Activated CD4-positive, alpha-beta T cell treated with anti-CD3 and anti-CD28 coated beads, Interleukin-2, Interleukin-4, amounts not matched to agents 100 ng/mL and 50 ng/mL, durations not matched to agents 16 hours and 8 hours (primary cell): ENCODE measurements at regions not wholly inside any gene's neighbourhood (a gene's known extent, or its start where the extent isn't known, plus 50 kb on each side); places are given as distances from the start of the nearest gene placed in this dataset.

ENCODE experiments used
- DNase-seq: peaks from one replicate; pipeline ENCODE4 v3.0.0-alpha.2; 2020; ENCODE audit warnings: low spot score

DNA sequence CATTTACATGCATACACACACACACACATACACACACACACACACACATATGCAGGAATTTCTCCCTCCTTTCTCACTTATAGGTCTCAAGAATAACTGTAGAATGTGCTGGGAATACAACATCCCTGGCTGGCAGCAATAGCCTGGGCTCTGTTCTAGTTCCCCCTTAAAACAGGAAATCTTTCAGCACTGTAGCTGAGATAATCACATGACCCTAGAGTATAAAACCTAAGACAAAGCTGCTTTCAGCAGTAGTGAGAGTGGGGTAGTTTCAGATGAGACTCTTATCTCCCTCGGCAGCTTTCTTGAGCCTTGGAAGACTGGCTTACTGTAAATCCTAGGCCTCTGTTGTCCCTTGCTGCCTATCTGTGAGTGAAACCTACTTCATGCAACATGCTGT is 137.4 kb upstream of the AKR1E2 start:
- no peak for DNase-seq

- DNase-seq: no peak
Observed at GRCh38 chr10:4688168-4688567, 137.8 kb upstream of the AKR1E2 start.

GRCh38 chr10:4687397-4687796 is 138.6 kb upstream of the AKR1E2 start:
- no peak for DNase-seq

DNA sequence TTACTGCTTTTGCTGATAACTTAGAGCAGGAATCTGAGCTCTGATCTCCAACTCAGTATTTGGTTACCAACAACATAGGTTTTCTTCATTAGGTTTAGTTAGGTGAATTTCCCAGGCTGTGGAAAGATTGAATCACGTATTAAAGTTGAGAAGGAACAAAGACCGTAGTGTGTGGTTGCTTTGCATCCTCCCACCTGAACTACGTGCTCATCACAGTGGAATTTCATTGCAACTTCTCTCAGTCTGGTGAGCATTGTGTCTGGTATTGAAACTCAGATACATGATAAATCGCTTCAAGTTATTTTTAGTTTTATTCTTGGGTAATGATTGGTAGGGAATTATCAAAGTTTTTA is 139.4 kb upstream of the AKR1E2 start:
- no peak for DNase-seq

DNA sequence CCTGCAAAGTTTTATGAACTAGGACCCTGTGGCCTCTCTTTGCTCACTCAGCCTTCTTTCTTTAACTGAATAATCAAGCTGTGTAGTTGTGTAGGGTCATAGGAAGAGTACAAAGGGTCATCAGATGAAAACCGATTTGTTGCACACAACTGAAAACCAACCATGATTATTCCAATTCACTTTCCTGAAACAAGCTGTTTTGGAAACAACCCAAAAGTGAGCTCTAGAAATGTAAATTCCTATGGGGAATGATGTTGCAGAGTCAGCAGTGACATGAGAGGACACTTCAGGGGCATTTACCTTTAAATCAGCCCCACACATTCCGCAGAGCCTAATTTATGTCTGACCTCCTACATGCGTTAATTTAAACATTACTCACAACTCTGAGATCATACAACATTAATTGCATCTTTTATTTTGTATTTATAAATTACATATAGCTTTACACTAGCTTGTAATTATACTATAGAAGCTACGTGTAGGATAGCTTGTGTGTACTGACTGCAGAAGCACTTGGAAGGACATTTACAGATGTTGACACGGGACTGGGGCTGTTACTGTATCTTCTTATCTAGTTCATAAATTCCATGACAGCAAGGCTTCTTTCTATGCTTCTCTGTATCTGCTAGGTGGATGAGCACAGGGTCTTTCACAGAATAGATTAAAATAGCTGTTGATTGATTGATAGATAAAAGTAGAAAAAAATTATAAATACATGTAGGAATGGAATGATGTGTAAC is 139.9 kb upstream of the AKR1E2 start:
- no peak for DNase-seq

DNA sequence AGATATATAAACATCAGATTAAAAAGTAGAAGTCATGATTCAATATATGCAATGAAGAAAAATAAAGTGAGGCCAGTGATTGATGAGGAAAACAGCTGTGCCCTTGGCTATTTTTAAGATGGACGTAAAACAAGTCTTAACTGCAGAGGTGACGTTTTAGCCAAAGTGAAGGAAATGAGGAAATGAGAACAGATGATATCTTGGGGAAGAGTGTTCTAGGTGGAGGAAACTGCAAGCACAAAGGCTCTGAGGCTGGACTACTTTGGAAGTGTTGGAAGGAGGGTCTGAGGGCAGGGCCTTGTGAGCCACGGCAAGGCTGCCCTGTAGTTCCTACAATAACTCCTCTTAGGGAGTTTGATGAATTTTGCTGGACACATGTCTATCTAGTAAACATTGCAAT is 140.5 kb upstream of the AKR1E2 start:
- DNase-seq: no peak

DNA sequence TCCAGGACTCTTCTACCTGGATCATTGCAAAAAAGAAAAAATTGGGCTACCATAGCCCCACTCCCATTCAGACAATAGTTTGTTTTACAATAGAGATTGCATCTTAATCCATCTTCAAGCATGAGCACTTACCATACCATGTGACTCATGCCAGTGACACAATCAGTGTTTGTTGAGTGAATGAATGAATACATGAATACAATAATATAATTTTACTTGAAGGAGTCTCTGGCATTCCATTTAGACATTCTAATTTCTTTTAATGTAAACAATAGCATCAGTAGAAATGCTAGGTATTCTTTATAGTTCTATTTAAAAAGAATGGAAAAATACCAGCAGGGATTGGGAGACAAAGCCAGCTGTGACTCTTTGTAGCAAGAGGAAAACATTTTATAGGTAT is 141.6 kb upstream of the AKR1E2 start:
- DNase-seq: no peak

GRCh38 chr10:4683838-4684237 is 142.2 kb upstream of the AKR1E2 start:
- DNase-seq: no peak

GRCh38 chr10:4683137-4683536 is 142.9 kb upstream of the AKR1E2 start:
- no peak for DNase-seq

GRCh38 chr10:4678951-4679671 is 146.9 kb upstream of the AKR1E2 start:
- DNase-seq: no peak

DNA sequence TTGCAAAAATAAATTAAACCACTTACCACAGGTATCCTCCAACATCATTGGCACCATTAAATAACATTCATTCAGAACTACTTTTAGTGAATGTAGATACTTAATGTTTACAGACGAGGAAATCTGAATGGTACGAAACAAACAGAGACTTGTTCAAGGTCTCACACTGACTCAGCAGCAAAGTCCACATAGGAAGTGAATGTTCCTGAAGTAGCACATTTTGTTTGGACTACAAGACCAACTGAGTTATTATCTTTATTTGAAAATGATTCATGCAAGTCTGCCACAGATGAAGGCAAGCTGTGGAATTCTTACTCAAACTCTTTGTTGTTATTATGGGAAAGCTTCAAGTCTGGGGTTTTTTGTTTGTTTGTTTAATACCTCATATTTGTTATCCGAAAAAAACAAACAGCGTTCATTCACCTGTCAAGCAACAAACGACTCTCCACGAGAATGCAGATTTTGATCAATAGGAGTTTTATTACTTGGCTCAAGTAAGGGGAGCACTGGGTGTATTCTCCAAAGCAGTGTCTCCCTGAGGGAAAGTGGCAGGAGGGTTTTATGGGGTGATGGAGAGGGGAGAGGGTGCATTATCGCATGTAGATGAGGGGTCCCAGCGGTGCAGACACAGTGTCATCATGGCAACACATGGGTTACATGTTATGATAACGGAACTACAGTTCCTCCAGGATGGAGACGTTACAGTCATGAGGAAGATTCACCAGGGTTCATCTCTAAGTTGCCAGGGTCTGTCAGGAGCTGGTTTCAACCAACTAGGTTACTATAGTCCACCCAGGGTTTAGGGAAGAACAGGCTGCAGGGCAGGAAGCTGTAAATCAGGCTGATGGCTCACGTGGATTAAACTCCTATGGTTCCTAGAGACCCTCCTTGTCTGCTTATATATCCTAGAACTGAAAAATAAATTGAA is 147.7 kb upstream of the AKR1E2 start:
- no peak for DNase-seq

DNA sequence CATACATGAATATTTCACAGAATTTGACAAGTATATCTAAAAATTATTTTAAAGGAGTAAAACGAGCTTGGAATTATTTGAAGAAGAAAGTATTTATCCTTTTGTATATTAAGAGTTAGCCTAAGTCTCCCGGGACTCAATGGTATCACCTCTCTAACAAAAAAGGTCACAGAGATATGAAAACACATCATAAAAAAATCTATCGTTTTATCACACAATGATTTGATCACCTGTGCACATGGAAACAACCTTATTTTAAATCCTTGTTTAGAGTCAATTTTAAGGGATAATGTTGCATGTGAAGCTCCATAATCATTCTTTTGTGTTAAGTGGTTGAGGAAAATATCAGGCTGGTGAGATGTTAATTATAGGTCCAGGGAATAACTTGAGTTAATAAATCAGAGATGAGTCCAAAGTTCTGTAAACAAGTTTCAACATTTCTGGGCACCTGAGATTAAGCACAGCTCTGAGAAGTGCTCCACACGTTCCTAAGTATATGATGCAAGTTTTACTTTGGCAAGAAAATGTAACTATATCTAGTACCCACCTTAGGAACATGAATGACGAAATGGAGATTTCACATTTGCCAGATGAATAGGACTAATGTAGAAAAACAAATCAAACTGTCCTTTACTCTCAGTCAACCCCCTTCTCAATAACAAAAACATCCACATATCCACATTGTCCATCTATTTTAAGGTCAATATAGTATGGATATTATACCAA is 148.5 kb upstream of the AKR1E2 start:
- no peak for DNase-seq

- DNase-seq: no peak
Observed at GRCh38 chr10:4676566-4676965, 149.4 kb upstream of the AKR1E2 start.

GRCh38 chr10:4675808-4676207 is 150.2 kb upstream of the AKR1E2 start:
- DNase-seq: no peak

DNA sequence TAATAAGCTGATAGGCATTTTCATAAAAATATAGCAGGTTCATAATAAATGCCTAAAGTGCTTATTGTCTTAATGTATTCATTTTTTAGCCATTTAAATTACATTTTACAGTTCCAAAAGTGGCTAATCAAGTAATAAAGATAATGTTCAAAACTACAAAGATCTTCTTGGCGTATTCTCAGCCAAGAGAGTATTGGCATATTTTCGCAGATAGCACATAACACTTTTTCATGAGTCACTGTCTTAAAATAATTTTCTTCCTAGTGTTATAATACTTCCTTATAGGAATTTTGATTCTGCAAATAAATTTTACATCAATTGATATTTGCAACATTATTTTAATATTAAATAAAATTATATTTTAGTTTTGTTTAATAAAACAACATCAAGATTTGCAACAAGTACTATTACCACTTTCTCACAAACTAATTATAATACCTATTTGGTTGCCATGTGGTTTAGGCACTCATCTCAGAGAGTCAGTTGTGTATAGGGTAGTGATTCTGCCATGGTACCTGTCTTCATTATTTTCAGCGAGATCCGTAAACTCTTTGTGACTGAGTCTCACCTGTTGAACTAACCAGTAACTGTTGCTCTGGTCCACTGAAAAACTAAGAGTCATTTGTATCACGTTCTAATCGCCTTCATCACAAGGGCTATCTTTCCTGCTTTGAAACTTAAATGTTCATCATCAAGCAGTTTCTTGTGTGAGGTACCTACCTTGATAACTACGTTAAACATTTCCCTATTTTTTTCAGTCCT is 152.5 kb upstream of the AKR1E2 start:
- no peak for DNase-seq

GRCh38 chr10:4672201-4672600 is 153.8 kb upstream of the AKR1E2 start:
- no peak for DNase-seq

GRCh38 chr10:4671451-4672145 is 154.4 kb upstream of the AKR1E2 start:
- DNase-seq: no peak

- no peak for DNase-seq
Observed at GRCh38 chr10:4670737-4671136, 155.3 kb upstream of the AKR1E2 start.

DNA sequence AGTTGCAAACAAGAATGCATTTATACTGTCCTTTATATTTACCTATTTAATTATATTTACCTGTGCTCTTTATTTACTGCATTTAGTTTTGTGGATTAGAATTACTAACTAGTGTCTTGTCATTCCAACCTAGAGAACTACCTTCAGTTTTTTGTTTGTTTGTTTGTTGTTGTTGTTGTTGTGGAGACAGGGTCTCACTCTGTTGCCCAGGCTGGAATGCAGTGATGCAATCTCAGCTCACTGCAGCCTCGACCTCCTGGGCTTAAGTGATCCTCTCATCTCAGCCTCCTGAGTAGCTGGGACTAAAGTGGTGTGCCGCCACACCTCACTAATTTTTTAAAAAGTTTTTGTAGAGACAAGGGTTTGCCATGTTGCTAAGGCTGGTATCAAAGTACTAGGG is 156.4 kb upstream of the AKR1E2 start:
- DNase-seq: no peak

DNA sequence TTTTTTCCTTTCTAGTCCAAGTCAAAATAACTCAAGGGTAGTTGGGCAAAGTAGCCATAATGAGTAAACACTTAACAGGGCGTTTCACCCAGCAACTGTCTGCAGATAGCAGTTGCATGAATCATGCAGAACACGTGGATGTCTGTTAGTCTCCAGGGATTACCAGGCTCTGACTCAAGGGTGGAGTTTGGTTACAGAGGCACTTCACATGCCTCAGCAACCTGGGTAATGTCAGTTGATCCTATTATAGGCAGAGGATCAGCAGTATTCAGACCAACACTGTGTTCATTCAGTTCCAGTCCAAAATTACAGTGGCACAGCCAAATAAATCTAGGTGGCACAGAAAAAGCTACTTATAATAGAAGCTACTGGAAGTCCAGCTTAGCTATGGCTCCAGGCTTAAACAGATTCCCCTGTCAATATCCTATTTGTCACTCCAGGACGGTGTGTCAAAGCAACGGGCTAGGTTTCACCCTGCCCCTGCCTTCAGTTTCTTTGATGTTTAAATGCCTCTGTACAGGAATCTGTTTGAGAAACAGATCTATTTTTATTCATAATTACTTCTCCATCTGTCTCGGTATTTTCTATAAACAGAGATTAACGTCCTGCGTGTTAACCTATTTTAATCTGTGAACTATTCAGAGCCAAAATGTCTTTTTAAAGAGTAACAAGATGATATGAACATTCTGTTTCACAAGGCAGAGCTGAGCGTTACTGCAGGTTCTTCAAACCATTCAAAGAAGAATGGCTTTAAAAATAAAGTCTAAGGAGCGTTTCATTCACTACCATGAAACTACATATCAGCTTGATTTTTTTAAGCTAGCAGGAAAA is 162.6 kb upstream of the AKR1E2 start:
- peak; percentile 42 for DNase-seq
